Mesenchymal stem cell (in vitro differentiated cells and primary cell): ENCODE measurements at regions not wholly inside any gene's neighbourhood (a gene's known extent, or its start where the extent isn't known, plus 50 kb on each side); places are given as distances from the start of the nearest gene placed in this dataset.

ENCODE experiments used
- DNase-seq: peaks from one replicate; pipeline ENCODE4 v3.0.0-alpha.2; 2013
- H2AFZ ChIP-seq: one replicate; pipeline ENCODE4 v1.6.1; 2013; ENCODE audit warnings: low read depth, mild to moderate bottlenecking, control low read depth, inconsistent platforms, low read length, moderate library complexity
- H2AK5ac ChIP-seq: 2 replicates; pipeline ENCODE4 v1.6.1; 2013; ENCODE audit warnings: low read length, moderate library complexity, mild to moderate bottlenecking, inconsistent platforms; ENCODE audit not compliant: severe bottlenecking
- H2BK120ac ChIP-seq: one replicate; pipeline ENCODE4 v1.6.1; 2013; ENCODE audit warnings: low read depth, mild to moderate bottlenecking, inconsistent platforms, low read length, moderate library complexity
- H2BK12ac ChIP-seq, 2 experiments: one replicate each; pipeline ENCODE4 v1.6.1; 2013; ENCODE audit warnings: inconsistent platforms in 2 of 2, low read length in 2 of 2, mild to moderate bottlenecking in 2 of 2, moderate library complexity in 2 of 2, control low read depth in 1 of 2
- H2BK15ac ChIP-seq: one replicate; pipeline ENCODE4 v1.6.1; 2013; ENCODE audit warnings: mild to moderate bottlenecking, low read depth, inconsistent platforms; ENCODE audit not compliant: poor library complexity, severe bottlenecking
- H2BK5ac ChIP-seq: 2 replicates; pipeline ENCODE4 v1.6.1; 2013; ENCODE audit warnings: low read depth, mild to moderate bottlenecking, low read length, control low read depth, inconsistent platforms; ENCODE audit not compliant: poor library complexity, severe bottlenecking
- H3K14ac ChIP-seq, 2 experiments: one replicate each; pipeline ENCODE4 v1.6.1; 2013; ENCODE audit warnings: inconsistent platforms in 2 of 2, low read length in 2 of 2, control low read depth in 1 of 2, mild to moderate bottlenecking in 1 of 2, moderate library complexity in 1 of 2
- H3K18ac ChIP-seq, 2 experiments: one replicate each; pipeline ENCODE4 v1.6.1; 2013; ENCODE audit warnings: inconsistent platforms in 2 of 2, low read length in 2 of 2, control low read depth in 1 of 2, low read depth in 1 of 2, mild to moderate bottlenecking in 1 of 2
- H3K23ac ChIP-seq, 2 experiments: one replicate each; pipeline ENCODE4 v1.6.1; 2013; ENCODE audit warnings: inconsistent platforms in 2 of 2, low read length in 2 of 2, mild to moderate bottlenecking in 2 of 2, moderate library complexity in 2 of 2, control low read depth in 1 of 2
- H3K27ac ChIP-seq: 2 replicates; pipeline ENCODE4 v1.5.1; 2013; ENCODE audit warnings: mild to moderate bottlenecking, moderate library complexity, low read length, control low read depth, inconsistent platforms; ENCODE audit not compliant: poor library complexity, severe bottlenecking
- H3K27me3 ChIP-seq, 2 experiments: 2 replicates each; pipeline versions ENCODE4 v1.6.1 to v1.7.0; 2013; ENCODE audit warnings: low read length in 2 of 2, mild to moderate bottlenecking in 2 of 2, moderate library complexity in 2 of 2, control low read depth in 1 of 2, inconsistent platforms in 1 of 2; ENCODE audit not compliant: control insufficient read depth in 1 of 2, insufficient read depth in 1 of 2
- H3K36me3 ChIP-seq, 2 experiments: 2 replicates each; pipeline versions ENCODE4 v1.6.1 to v1.7.0; 2013; ENCODE audit warnings: low read length in 2 of 2, control low read depth in 1 of 2, inconsistent platforms in 1 of 2, low read depth in 1 of 2, mild to moderate bottlenecking in 1 of 2; ENCODE audit not compliant: insufficient read depth in 2 of 2, control insufficient read depth in 1 of 2
- H3K4ac ChIP-seq, 2 experiments: one replicate each; pipeline ENCODE4 v1.6.1; 2013; ENCODE audit warnings: inconsistent platforms in 2 of 2, low read length in 2 of 2, mild to moderate bottlenecking in 2 of 2, moderate library complexity in 2 of 2, control low read depth in 1 of 2, low read depth in 1 of 2
- H3K4me1 ChIP-seq: 2 replicates; pipeline ENCODE4 v1.6.1; 2013; ENCODE audit warnings: low read depth, low read length, control low read depth; ENCODE audit not compliant: control insufficient read depth, insufficient read depth
- H3K4me2 ChIP-seq: 2 replicates; pipeline ENCODE4 v1.6.1; 2013; ENCODE audit warnings: low read length, mild to moderate bottlenecking, inconsistent platforms; ENCODE audit not compliant: poor library complexity, severe bottlenecking
- H3K4me3 ChIP-seq, 2 experiments: 2 replicates each; pipeline versions ENCODE4 v1.5.1 to v1.7.0; 2013; ENCODE audit warnings: low read length in 2 of 2, mild to moderate bottlenecking in 2 of 2, control low read depth in 1 of 2, low read depth in 1 of 2; ENCODE audit not compliant: insufficient read depth in 1 of 2
- H3K79me1 ChIP-seq: replicated peaks from 2 replicates; pipeline ENCODE4 v1.6.1; 2013; ENCODE audit warnings: mild to moderate bottlenecking, control low read depth, low read length, inconsistent platforms; ENCODE audit not compliant: poor library complexity, severe bottlenecking
- H3K9ac ChIP-seq: 2 replicates; pipeline ENCODE4 v1.7.0; 2013; ENCODE audit warnings: mild to moderate bottlenecking, low read length, moderate library complexity
- H3K9me3 ChIP-seq: 2 replicates; pipeline ENCODE4 v1.7.0; 2013; ENCODE audit warnings: mild to moderate bottlenecking, low read length; ENCODE audit not compliant: control insufficient read depth
- H4K8ac ChIP-seq: one replicate; pipeline ENCODE4 v1.6.1; 2013; ENCODE audit warnings: inconsistent platforms, mild to moderate bottlenecking, low read length, moderate library complexity
- H4K91ac ChIP-seq: one replicate; pipeline ENCODE4 v1.6.1; 2013; ENCODE audit warnings: mild to moderate bottlenecking, low read length, inconsistent platforms
- WGBS: methylation state at CpG from one replicate; pipeline ENCODE4 v1.1.7; 2013; ENCODE audit warnings: mixed read lengths; 5-methylcytosine and 5-hydroxymethylcytosine counted together

DNA sequence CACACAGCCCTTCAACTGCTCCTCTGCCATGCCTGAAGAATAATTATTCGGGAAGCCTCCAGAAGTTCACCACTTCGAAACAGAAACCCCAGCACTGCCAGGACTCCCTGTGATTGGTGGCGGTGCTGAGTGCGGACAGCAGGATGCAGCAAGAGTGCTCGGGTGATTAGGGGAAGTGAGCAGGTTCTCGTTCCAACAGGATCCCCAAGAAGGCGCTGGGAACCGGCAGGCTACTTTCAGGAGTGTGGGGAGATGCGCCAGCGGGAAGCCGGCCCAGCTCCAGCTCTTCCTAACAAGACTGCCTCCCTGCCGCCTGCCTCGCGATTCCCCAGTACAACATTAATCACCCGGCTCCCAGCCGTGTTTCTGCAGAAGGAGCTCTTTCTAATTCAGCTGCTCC is 630.2 kb downstream of the BRD1 start:
- no peak overlapping the region for H2AK5ac ChIP-seq
- H3K4me1 ChIP-seq, result no peaks in the 10 kb centered on the region
- 54% methylated on average over 15 of the region's 16 CpGs for WGBS
- no peak overlapping the region for H2BK12ac ChIP-seq
- H3K27me3 ChIP-seq, result no peaks in the 10 kb centered on the region
- H3K36me3 ChIP-seq, result no peaks in the 10 kb centered on the region
- no peak overlapping the region for H2AFZ ChIP-seq
- no peak overlapping the region for H2BK120ac ChIP-seq
- no peak overlapping the region for H3K14ac ChIP-seq
- H3K27ac ChIP-seq, result no peak overlapping the region
- no peak overlapping the region for H2BK15ac ChIP-seq
- DNase-seq, result no peak
- H3K9ac ChIP-seq, result no peak overlapping the region
- H3K23ac ChIP-seq, result no peak overlapping the region
- no peak overlapping the region for H4K91ac ChIP-seq
- no peak overlapping the region for H3K4me3 ChIP-seq
- no peaks in the 10 kb centered on the region for H3K79me1 ChIP-seq
- no peak overlapping the region for H3K4me2 ChIP-seq
- H4K8ac ChIP-seq, result no peak overlapping the region
- H2BK5ac ChIP-seq, result no peak overlapping the region
- H3K18ac ChIP-seq, result no peak overlapping the region
- H3K9me3 ChIP-seq, result no peaks in the 10 kb centered on the region
- H3K4ac ChIP-seq, result no peak overlapping the region

DNA sequence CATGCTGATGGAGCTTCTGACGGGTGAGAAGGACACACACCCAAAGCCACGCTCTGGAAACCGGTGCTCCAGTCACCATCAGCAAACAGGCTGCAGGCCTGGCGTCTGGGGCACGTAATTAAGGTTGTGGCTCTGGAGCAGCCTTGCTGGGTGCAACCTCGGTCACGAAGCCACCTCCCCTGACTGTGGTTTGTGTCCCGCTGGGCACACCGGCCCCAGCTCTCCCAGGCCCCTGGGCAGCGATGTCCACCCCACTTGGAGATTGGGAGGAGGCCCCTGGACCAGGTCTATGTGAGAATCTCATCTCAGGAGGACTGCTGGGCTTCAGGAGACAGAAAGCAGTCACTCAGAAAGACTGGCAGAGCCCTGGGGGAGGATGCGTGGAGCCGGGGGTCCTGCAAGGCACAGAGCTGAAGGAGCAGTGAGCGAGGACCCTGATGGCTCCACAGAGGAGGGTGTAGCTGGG is 631.6 kb downstream of the BRD1 start:
- Histone ChIP-seq H3K4me3 (no peak overlapping the region), H3K27me3 (no peaks in the 10 kb centered on the region), H3K18ac (no peak overlapping the region), H2BK12ac (no peak overlapping the region), H2AFZ (no peak overlapping the region), H3K9ac (no peak overlapping the region), H3K23ac (no peak overlapping the region), H3K4me1 (no peaks in the 10 kb centered on the region), H2BK15ac (no peak overlapping the region), H3K14ac (no peak overlapping the region), H3K79me1 (no peaks in the 10 kb centered on the region), H4K8ac (no peak overlapping the region), H2AK5ac (no peak overlapping the region), H3K4me2 (no peak overlapping the region), H3K36me3 (no peaks in the 10 kb centered on the region), H3K27ac (no peak overlapping the region), H2BK120ac (no peak overlapping the region), H2BK5ac (no peak overlapping the region), H4K91ac (no peak overlapping the region), H3K4ac (no peak overlapping the region), H3K9me3 (no peaks in the 10 kb centered on the region)
- WGBS, result 78% methylated on average over 13 of the region's 13 CpGs
- DNase-seq, result no peak

DNA sequence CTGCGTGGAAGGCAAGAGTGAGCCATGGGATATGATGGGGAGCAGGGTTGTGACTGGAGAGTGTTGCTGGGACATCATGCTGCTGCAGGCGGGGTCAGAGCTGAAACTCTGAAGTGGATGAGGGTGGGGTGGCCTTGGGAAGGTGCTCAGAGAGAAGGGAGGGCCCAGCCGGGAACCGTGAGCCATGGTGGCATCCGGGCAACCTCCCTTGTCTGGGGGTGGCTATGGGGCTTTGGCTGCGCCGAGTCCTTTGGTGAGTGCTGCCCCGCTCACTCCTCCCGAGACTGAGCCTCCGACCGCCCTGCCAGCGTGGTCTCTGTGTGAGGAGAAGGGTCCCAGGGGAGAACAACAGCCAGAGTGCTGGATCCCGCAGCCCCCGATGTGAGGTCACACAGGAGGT is 632.0 kb downstream of the BRD1 start:
- Histone ChIP-seq H3K4me1 (no peaks in the 10 kb centered on the region), H3K9me3 (no peaks in the 10 kb centered on the region), H2BK5ac (no peak overlapping the region), H3K23ac (no peak overlapping the region), H3K4me2 (no peak overlapping the region), H3K9ac (no peak overlapping the region), H2AK5ac (no peak overlapping the region), H4K8ac (no peak overlapping the region), H3K27ac (no peak overlapping the region), H4K91ac (no peak overlapping the region), H3K18ac (no peak overlapping the region), H2BK120ac (no peak overlapping the region), H3K14ac (no peak overlapping the region), H3K4ac (no peak overlapping the region), H3K27me3 (no peaks in the 10 kb centered on the region), H3K36me3 (no peaks in the 10 kb centered on the region), H2AFZ (no peak overlapping the region), H3K79me1 (no peaks in the 10 kb centered on the region), H2BK15ac (no peak overlapping the region), H2BK12ac (no peak overlapping the region), H3K4me3 (no peak overlapping the region)
- no peak for DNase-seq
- 88% methylated on average over 14 of the region's 14 CpGs for WGBS

- Histone ChIP-seq H2BK15ac (no peak overlapping the region), H3K4ac (no peak overlapping the region), H4K8ac (no peak overlapping the region), H3K79me1 (no peaks in the 10 kb centered on the region), H2BK120ac (no peak overlapping the region), H2AFZ (no peak overlapping the region), H3K23ac (no peak overlapping the region), H3K18ac (no peak overlapping the region), H3K14ac (no peak overlapping the region), H3K4me3 (no peak overlapping the region), H3K27me3 (no peaks in the 10 kb centered on the region), H3K4me2 (no peak overlapping the region), H2AK5ac (no peak overlapping the region), H2BK5ac (no peak overlapping the region), H3K4me1 (no peaks in the 10 kb centered on the region), H4K91ac (no peak overlapping the region), H3K9me3 (no peaks in the 10 kb centered on the region), H2BK12ac (no peak overlapping the region), H3K27ac (no peak overlapping the region), H3K36me3 (no peaks in the 10 kb centered on the region), H3K9ac (no peak overlapping the region)
- DNase-seq, result no peak
- WGBS, result 75% methylated on average over 13 of the region's 13 CpGs
Observed at GRCh38 chr22:49193901-49194465, 633.7 kb downstream of the BRD1 start.
